Activated CD4-positive, alpha-beta T cell treated with anti-CD3 and anti-CD28 coated beads, Interleukin-2, Interleukin-4, amounts not matched to agents 100 ng/mL and 50 ng/mL, durations not matched to agents 16 hours and 8 hours (primary cell): ENCODE measurements at regions not wholly inside any gene's neighbourhood (a gene's known extent, or its start where the extent isn't known, plus 50 kb on each side); places are given as distances from the start of the nearest gene placed in this dataset.
"Not testable (repeated sequence)": the region's sequence is repeated elsewhere in the genome, so short reads cannot be mapped to it uniquely, and the experiment has no call there.

Source experiments
- DNase-seq: peaks from one replicate; pipeline ENCODE4 v3.0.0-alpha.2; 2020; ENCODE audit warnings: low spot score

GRCh38 chr7:68244389-68244788 lies 1247.8 kb downstream of the TYW1 start:
- DNase-seq, result no peak

GRCh38 chr7:68245688-68246087 lies 1249.1 kb downstream of the TYW1 start:
- no peak for DNase-seq

- no peak for DNase-seq
Observed at GRCh38 chr7:68246189-68246633, 1249.6 kb downstream of the TYW1 start.

GRCh38 chr7:68247126-68247525 lies 1250.5 kb downstream of the TYW1 start:
- no peak for DNase-seq

GRCh38 chr7:68247571-68247970 lies 1250.9 kb downstream of the TYW1 start:
- no peak for DNase-seq

- no peak for DNase-seq
Observed at GRCh38 chr7:68248973-68249372, 1252.3 kb downstream of the TYW1 start.

GRCh38 chr7:68249611-68250010 lies 1253.0 kb downstream of the TYW1 start:
- DNase-seq, result no peak

- DNase-seq, result no peak
Observed at GRCh38 chr7:68250143-68250542, 1253.5 kb downstream of the TYW1 start.

- DNase-seq, result not testable (repeated sequence)
Observed at GRCh38 chr7:68254815-68255214, 1258.2 kb downstream of the TYW1 start.

GRCh38 chr7:68256295-68256694 lies 1259.7 kb downstream of the TYW1 start:
- no peak for DNase-seq

GRCh38 chr7:68258609-68259008 lies 1262.0 kb downstream of the TYW1 start:
- DNase-seq, result no peak

GRCh38 chr7:68265258-68265657 lies 1268.6 kb downstream of the TYW1 start:
- no peak for DNase-seq

- no peak for DNase-seq
Observed at GRCh38 chr7:68266004-68266579, 1269.5 kb downstream of the TYW1 start.

- no peak for DNase-seq
Observed at GRCh38 chr7:68267486-68267885, 1270.9 kb downstream of the TYW1 start.

- no peak for DNase-seq
Observed at GRCh38 chr7:68269405-68269804, 1272.8 kb downstream of the TYW1 start.

GRCh38 chr7:68272507-68272906 lies 1275.9 kb downstream of the TYW1 start:
- DNase-seq, result no peak

GRCh38 chr7:68276725-68277124 lies 1280.1 kb downstream of the TYW1 start:
- no peak for DNase-seq

GRCh38 chr7:68279827-68280400 lies 1283.3 kb downstream of the TYW1 start:
- no peak for DNase-seq

- no peak for DNase-seq
Observed at GRCh38 chr7:68280931-68281330, 1284.3 kb downstream of the TYW1 start.

GRCh38 chr7:68288144-68288593 lies 1291.5 kb downstream of the TYW1 start:
- DNase-seq, result no peak

- DNase-seq, result no peak
Observed at GRCh38 chr7:68291710-68292109, 1295.1 kb downstream of the TYW1 start.

GRCh38 chr7:68295386-68295785 lies 1298.8 kb downstream of the TYW1 start:
- DNase-seq, result no peak

GRCh38 chr7:68304536-68304935 lies 1293.7 kb upstream of the AUTS2 start:
- no peak for DNase-seq

- no peak for DNase-seq
Observed at GRCh38 chr7:68306692-68307107, 1291.6 kb upstream of the AUTS2 start.
